CD4-positive, alpha-beta T cell treated with Interleukin-15 for 1 hour (primary cell): ENCODE measurements at regions not wholly inside any gene's neighbourhood (a gene's known extent, or its start where the extent isn't known, plus 50 kb on each side); places are given as distances from the start of the nearest gene placed in this dataset.
A peak's percentile ranks its signal among the peaks of the same experiment; 100 is the strongest.

Experiments
- DNase-seq: peaks from one replicate; pipeline ENCODE4 v3.0.0-alpha.2; 2020

DNA sequence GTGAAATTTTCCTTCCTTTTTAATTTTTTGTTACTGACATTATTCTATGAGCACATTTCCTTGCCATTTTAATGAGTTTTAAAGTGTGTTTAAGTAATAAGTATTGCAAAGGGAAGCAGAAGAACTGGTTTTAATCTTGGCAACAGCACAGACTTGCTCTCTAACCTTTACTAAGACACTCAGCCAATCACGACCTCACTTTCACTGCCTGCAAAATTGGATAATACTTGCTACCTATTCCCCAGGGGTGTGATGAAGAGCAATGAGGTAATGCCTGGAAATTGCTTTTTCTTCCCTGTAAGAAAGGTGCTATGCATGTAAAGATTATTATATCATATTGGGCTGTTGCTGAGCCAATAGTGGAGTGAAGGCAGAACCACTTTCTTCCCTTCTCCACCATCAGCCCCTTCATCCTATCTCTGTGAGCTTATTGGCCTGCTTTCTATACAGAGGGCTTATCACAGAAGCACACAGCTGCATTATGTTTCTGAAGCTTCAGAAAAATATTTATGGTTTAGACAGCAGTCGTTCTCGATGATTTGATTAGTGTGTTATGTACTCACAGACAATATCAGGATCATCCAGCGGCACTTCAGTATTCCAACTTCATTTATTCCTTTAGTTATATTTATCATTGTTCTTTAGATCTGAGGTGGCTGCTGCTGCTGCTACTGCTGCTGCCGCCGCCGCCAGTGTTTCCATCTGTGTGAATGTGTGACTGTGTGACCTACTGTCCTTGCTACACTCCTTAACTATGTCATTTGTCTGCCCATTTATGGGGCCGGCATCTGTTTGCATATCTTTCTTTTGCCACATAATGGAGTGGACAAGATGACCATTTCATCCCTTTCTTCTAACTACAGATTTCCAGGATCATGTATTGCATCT, 255.1 kb downstream of the C4orf33 start:
- no peak for DNase-seq

DNA sequence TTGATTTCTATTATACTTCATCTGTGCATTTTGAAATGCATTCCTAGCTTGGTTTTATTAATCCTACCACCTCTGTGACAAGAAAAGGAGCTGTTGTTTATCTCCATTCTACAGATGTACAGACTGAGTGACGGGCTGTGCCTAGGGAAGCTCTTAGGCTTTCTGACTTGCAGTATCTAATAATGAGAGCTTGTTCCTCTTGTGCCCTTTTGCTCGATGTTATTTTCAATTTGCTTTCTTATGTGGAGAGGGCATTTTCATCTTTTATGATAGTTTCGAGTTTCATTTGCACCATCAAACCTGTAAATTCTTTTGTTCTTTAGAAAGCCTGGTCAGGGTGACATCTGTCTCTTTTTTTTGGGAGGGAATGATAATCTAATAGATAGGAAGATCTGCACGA, 256.5 kb downstream of the C4orf33 start:
- no peak for DNase-seq

DNA sequence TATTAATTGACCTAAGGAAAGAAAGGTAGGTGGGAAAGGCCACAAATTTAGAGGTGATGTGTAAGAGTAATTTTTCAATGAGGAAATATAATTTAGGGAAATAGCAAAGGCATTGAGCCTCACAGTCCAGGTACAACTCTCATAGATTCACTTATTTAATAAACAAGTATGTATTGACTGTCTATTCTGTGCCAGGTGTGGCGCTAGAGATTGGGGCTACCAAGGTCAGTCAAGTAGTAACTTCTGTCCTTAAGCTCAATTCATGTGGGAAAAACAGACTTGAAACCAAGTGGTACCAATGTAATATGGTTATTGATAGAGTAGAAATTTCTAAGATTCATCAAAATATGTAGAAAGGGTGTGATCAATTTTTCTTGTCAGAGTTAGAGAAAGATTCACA, 257.5 kb downstream of the C4orf33 start:
- DNase-seq: no peak

DNA sequence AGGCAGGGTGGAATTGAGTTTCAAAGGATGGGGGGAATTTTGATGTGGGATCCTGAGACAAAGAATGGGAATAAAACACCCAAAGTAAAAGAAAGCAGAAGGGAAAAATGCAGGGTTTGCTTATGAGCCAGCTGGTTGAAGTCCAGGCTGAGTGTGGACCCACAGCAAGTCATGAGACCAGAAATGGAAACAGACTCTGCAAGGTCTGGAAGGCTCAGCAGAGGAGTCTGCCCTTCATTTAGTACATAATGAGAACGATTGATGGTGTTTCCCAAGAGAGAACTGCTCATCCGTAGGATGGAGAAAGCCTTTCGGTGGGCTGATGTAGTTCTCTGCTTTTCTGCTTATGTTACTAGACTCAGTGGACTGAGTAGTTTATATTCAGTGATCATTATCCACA, 259.1 kb downstream of the C4orf33 start:
- no peak for DNase-seq

DNA sequence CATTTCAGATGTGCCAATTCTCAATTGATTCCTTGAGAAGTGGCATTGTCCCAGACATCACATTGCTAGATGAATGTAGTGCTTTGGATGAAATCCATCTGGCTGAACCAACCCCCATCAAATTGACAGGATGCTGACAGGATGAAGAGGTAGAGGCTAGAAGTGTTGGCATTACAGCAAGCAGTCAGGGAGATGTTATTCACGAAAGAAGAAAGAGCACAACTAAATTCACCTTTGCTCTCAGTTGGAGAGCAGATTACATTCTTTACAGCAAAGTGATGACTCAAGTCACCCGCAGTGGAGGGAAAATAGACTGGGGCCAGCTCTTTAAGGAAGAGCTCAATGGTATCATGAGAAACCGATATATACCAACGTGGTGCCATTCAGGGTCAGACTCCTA, 259.6 kb downstream of the C4orf33 start:
- DNase-seq: no peak

DNA sequence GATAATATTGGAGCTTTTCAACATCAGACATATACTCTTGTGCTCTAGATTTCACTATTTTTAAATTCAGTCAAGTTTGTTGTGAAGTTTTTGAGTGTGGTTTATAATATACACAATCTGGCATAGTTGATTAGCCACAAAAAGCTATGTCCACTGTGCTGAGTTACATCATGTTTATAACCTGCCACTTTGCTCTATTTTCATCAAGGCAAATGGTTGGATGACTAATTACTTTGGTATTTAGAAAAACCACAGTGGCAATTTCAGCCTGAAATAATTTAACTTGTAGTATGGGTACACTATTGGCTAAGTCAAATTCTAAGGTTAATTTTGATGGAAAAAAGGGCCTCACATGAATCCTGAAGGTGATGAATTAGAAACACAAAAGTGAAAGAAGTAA, 262.6 kb downstream of the C4orf33 start:
- no peak for DNase-seq

DNA sequence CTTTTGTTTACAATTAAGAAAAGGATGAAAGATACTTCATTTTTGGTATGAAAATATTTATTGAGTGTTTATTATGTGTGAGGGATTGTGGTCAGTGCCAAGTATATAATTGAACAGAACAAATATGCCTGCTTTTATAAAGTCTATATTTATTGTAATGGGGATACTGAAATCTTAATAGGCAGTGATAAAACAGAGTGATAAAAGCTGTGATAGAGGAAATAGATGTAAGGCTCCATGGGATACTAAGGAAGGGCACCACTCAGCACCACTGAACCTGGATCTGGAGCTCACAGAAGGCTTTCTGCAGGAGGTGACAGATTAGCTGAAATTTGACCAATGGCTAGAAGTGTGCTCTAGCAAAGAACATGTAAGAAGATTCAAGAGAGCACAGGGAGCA, 263.5 kb downstream of the C4orf33 start:
- no peak for DNase-seq

DNA sequence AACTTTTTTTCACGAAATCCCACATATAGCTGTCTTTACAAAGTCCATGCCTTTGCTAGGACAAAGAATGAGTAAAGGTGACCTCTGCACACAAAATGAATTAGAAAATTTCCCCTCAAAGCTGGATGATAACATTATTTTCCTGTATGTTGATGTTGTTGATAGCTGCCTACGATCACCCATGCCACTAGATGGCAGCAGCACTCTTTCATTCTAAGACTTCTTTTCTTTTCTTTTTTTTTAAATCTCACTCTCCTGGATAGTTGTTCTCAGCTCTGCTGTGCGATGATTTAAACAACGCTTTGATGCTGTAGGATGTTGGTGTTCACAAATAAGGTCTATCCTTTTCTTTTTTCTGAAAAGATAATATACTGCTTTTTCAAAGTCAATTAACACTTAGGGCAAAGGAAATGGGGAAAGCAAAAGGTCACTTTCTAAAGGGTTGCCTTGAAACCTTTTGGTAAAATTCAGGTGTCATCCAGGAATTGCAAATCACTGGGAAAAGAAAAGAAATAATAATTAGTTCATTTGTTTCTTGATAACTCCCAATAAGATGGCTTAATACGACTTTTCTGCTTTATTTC, 266.8 kb downstream of the C4orf33 start:
- peak; percentile 22 for DNase-seq

DNA sequence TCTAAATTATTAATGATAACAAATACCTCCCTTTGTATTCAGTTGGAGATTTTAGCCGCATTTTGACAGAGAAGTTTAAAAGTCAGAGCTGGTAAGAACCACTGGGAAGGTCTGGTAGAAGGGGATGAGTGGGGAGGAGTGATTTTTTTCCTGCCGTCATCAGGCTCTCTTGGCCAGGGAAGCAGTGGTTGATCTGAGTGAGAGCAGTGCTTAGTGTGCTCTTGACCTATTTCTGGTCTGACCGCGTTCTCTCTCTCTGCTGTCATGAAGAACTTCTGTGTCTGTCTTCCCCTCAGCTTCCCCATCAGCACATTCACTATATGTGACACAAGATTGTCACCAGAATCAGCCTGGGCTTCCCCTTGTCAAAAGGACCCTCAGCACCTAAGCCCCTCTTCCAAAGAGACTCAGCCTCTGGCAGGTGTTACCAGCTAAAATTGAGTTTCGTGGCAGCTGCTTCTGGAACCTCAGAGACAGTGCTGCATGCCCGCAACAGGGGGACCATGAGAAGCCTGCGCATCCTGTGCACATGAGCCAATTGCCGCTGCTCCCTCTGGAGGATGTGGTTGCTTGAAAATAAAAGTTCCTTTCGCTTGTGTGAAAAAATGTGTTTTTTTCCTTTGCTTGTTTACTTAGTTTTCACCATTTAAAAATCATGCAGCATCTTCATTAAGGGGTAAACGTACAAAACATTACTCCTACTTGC, 268.9 kb downstream of the C4orf33 start:
- DNase-seq: no peak

DNA sequence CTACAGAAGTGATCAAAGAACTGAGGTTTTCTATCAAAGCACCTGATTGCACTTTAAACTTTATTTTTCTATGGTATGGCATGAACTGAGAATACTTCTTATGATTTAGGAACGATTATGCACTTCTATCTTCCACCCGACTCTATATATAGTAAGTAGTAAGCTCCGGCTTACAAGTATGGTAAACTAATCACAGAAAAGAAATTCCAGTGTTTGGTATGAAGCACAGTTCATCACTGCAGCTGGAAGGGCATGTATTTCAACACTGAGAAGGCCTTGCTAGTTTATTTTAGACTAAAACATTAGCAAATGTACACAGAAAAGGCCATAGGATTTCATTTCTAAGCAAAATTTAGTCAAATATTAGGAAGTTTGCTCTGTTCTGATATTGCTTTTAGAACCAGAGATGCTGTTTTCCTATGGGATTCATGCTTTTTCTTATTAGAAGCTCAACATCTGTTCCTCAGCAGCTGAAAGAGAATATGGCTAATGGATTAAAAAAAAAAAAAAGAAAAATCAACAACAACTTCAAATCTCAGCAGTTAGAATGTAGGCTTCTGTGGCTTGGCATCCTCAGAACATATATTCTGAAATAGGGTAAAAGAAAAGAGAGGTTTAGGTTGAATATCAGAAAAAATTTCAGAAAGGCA, 273.5 kb downstream of the C4orf33 start:
- no peak for DNase-seq

DNA sequence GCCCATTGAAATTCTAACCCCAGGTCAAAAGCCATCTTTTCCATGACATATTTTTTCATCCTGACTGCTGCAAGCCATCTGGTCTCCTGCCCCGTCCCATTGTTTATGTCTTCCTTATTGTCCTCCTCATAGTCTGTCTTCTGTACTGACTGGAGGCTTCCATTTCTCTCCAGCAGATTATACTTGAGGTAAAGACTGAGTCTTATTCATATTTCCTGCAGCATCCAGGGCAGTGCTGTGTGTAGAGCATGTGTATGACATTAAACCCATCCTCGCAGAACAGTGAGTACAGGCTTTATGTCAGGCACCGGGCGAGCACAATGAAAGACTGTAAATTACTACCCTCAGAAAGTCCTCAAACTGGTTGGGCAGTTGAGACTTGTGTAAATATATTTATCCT, 275.1 kb downstream of the C4orf33 start:
- DNase-seq: no peak

DNA sequence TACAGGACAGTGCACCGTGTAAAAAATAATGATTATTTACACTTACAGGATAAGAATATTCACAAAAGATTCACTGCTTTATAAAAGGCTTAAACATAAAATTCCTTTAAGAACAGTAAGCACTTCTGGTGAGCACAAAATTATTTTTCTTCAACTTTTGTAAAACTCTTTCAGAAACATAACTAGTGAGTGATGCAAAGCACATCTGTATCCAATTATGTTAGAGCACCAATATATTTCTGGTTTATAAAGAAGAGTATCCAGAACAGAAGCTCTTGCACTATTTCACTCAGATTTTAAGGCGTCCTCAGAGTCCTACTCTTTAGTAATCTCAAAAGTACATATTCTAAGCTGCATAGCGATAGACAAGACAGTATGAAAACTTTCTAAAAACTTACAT, 276.0 kb downstream of the C4orf33 start:
- DNase-seq: no peak

DNA sequence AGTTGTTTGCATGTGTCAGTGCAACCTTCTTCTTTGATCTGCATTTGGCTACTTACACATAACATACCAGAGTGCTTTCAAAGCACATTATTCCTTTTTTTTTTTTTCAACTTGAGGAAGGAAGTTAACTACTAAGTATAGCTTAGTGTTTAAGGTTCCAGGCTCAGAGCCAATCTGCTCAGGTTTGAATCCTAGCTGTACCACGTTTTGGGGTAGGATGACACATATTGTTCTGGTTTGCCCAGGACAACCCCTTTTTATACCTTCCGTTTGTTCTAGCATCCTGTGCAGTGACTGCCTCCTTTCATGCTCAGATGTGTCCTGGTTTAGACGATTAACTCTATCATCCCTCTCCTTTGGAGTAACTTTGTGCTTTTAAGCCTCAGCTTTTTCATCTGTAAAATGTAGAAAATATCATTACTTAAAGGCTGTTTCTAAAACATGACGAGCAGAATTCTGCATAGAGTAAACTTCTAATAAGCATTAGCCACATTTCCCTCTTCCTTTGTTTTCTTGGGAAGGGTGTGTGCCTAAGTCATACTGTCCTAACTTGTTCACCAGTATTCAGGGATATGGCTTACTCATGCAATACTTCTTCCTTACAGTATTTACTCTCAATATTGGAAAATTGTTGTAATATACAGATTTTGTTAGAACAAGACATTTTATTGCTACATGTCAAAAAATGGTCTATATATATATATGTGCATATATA, 281.3 kb downstream of the C4orf33 start:
- DNase-seq: no peak

DNA sequence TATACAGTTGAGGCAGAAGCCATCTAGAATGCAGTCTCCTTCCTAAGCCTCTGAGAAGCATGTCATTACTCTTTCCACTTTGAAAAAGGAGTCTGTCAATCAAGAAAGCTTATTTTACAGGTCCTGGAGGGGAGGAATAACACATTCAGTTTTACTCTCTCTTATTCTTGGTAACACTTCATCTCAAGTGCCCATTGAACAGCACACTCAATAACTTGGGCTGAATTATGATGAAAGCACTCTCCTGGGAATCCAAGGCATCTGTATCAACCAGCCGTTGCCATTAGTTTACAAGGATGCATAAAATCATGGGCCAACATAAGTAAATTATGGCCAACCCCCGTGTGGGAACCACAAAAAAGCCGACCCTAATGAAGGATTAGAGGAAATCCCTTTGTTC, 282.4 kb downstream of the C4orf33 start:
- no peak for DNase-seq

DNA sequence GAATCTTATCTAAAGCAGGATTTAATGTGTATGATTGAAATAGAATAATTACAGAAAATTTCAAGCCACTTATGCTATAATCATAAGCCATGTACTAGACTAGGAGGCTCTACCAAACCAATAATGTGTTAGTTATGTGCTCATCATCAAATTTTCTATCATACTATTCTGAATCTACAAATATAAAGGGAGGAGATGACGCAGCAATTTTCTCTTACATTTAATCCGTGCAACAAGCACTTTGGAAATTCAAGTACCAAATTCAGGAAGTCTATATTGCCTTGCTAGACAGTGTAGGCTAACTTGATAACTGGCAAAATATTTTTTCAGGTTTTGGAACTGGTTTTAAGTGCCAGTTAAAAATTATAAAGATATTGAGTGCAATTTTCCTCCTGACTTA, 283.5 kb downstream of the C4orf33 start:
- no peak for DNase-seq

DNA sequence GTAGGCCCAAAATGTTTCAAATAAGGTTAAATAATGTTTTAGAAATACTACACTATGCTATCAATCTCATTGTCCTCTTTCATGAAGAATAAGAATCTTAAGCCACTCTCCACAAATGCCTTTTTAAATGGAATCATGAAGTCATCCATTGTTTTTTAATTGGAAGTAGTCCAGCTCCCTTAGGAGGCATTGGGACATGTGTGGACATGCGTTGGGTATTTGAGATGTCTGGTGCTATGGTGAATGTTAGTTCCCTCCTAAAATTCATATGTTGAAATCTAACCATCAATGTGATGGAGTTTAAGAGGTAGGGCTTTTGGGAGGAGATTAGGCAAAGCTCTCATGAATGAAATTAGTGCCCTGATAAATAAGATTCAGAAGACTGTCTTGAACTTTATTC, 289.0 kb downstream of the C4orf33 start:
- no peak for DNase-seq

DNA sequence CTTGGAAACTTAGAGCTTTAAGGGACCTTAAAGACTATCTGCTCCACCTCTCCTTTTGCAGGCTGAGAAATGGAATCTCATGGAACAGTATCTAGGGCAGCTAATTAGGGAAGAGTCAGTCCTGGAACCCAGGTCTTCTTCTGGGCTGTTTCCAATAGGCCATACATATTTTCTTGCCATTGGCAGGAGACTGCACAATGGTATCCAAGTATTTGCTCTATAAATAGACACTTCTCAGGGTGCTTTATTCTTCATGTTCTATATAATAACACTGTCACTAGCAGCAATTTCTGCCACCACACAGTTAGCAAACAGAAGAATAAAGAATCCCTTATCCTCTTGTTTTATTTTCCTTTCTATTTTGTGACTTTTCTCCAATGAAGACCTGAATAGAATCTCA, 291.7 kb downstream of the C4orf33 start:
- DNase-seq: no peak

DNA sequence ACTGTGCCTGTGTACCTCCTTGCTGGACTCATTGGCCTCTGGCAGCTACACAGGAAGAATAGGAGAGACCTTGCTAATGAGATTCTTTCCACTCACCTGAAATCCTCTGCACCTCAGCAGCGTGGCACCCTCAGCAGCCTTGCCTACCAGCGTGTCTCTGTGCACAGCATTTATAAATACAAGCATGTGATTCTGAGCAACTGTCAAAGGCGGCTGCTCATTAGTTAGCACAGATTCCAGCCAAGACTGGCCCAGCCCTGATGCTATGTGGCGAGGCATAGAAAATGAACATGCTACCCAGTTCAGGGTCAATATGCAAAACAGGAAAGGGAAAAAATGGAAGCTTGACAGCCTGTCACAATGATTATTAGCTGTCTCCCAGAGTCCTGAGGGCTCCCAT, 298.0 kb downstream of the C4orf33 start:
- no peak for DNase-seq

DNA sequence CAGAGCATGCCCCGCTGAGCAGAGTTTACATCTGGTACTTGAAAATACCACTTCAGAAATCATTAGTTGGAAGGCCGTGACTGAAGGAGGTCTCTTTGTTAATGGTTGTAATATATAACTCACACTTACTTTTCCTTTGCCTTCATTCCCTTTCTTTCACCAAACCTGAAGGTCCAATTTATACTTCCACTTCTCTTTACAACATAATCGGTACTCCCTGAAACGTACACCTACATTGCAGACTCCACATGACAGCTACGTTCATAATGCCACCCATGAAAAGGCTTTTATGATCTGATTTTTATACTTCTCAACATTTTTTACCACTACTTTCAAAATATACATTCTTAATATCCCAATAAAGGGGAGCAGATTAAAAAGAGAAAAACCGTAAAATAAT, 298.7 kb downstream of the C4orf33 start:
- no peak for DNase-seq

DNA sequence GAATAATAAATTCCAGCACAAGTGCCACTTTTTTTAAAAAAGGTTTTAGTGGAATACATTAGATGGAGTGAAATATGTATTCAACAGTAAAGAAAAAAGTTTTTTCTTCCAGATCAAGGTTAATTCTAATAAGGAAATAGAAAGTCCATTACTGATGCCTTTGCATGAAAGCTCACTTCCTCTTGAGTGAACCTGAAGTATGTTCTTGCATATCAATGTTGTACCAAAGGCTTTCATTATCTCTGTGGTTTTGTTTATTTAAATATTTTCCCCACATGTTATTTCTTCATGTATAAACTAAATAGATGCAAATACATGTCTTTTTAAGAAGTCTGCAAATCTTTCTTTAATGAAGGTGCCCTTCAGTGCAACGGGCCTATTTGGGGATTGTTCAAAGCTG, 307.9 kb downstream of the C4orf33 start:
- no peak for DNase-seq

DNA sequence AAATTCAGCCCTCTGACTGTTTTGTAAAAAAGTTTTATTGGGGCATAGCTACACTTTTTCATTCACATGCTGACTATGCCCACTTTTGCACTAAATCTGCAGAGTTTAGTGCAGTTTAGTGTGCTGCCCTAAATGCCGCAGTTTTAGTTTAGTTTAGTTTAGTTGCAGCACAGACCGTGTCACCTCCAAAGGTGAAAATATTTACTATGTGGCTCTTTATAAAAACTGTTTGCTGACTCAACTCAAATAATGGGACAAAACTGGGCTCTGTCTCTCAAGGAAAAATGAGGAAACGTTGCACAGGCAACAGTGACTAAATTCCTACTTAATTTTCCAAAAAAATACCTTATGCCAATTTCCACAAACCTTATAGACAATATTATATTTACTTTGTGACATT, 314.2 kb downstream of the C4orf33 start:
- no peak for DNase-seq

DNA sequence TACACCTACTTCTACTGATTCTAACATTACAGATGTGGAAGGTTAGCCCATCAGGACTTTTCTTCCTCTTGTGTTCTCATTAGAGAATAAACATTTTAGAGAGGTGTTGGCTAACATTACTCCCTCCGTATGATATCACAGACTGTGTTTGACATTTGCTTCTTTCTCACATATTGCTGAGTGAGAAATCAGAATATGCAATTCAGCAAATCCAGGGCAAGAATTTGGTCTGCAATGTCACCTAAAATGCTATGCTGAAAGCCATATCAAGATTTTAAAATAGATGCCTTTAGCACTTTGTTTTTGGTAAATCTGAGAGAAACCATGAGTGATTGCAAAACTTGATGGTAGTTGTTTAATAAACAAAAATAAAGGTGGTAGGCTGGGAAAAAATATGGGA, 319.1 kb downstream of the C4orf33 start:
- no peak for DNase-seq

DNA sequence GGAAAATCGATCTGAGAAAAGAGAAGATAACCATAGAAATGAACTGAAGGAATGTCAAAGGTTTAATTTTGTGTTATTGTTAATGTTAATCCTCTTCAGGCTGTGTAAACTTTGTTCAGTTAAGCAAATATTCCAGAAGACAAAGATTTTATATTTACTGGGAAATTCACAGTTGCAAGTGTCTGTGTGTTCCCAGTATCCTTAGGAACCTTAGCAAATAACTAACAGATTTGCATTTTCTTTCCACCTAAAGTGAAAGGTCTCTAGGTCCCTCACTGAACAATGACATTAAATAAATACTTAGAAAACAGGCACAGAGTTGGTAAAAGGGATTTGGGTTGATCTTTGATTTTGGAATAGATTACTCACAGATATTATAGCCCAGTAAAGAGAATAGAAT, 324.7 kb downstream of the C4orf33 start:
- no peak for DNase-seq
